ENCODE measurements at regions not wholly inside any gene's neighbourhood (a gene's known extent, or its start where the extent isn't known, plus 50 kb on each side); places are given as distances from the start of the nearest gene placed in this dataset.

GRCh38 chr4:180721356-180721755 lies 1521.8 kb upstream of the TENM3 start:
- DNase-seq (ENCODE audit: low spot score), result no peak

GRCh38 chr4:180726611-180727010 lies 1516.6 kb upstream of the TENM3 start:
- no peak for DNase-seq (ENCODE audit: low spot score)

GRCh38 chr4:180727478-180727877 lies 1515.7 kb upstream of the TENM3 start:
- DNase-seq (ENCODE audit: low spot score), result no peak

- no peak for DNase-seq (ENCODE audit: low spot score)
These were observed 1508.3 kb upstream of the TENM3 start for GRCh38 chr4:180734753-180735432.

GRCh38 chr4:180741703-180742102 lies 1501.5 kb upstream of the TENM3 start:
- no peak for DNase-seq (ENCODE audit: low spot score)

GRCh38 chr4:180745019-180745418 lies 1498.2 kb upstream of the TENM3 start:
- no peak for DNase-seq (ENCODE audit: low spot score)

- no peak for DNase-seq (ENCODE audit: low spot score)
These were observed 1492.2 kb upstream of the TENM3 start for GRCh38 chr4:180751009-180751408.

- DNase-seq (ENCODE audit: low spot score), result no peak
These were observed 1485.3 kb upstream of the TENM3 start for GRCh38 chr4:180757927-180758326.

GRCh38 chr4:180766045-180766444 lies 1477.2 kb upstream of the TENM3 start:
- no peak for DNase-seq (ENCODE audit: low spot score)

GRCh38 chr4:180766944-180767729 lies 1476.1 kb upstream of the TENM3 start:
- DNase-seq (ENCODE audit: low spot score), result no peak

- DNase-seq (ENCODE audit: low spot score), result no peak
These were observed 1474.6 kb upstream of the TENM3 start for GRCh38 chr4:180768610-180769009.

GRCh38 chr4:180769791-180770190 lies 1473.4 kb upstream of the TENM3 start:
- no peak for DNase-seq (ENCODE audit: low spot score)

- no peak for DNase-seq (ENCODE audit: low spot score)
These were observed 1472.9 kb upstream of the TENM3 start for GRCh38 chr4:180770265-180770664.

- DNase-seq (ENCODE audit: low spot score), result no peak
These were observed 1458.3 kb upstream of the TENM3 start for GRCh38 chr4:180784940-180785339.

GRCh38 chr4:180788729-180789128 lies 1454.5 kb upstream of the TENM3 start:
- no peak for DNase-seq (ENCODE audit: low spot score)

- no peak for DNase-seq (ENCODE audit: low spot score)
These were observed 1453.3 kb upstream of the TENM3 start for GRCh38 chr4:180789929-180790328.

GRCh38 chr4:180790471-180790870 lies 1452.7 kb upstream of the TENM3 start:
- DNase-seq (ENCODE audit: low spot score), result no peak

GRCh38 chr4:180792541-180792940 lies 1450.7 kb upstream of the TENM3 start:
- no peak for DNase-seq (ENCODE audit: low spot score)

GRCh38 chr4:180794333-180794732 lies 1448.9 kb upstream of the TENM3 start:
- DNase-seq (ENCODE audit: low spot score), result no peak

- DNase-seq (ENCODE audit: low spot score), result no peak
These were observed 1445.1 kb upstream of the TENM3 start for GRCh38 chr4:180798036-180798577.

- no peak for DNase-seq (ENCODE audit: low spot score)
These were observed 1443.4 kb upstream of the TENM3 start for GRCh38 chr4:180799798-180800197.

GRCh38 chr4:180805101-180805500 lies 1438.1 kb upstream of the TENM3 start:
- DNase-seq (ENCODE audit: low spot score), result no peak

GRCh38 chr4:180808862-180809261 lies 1434.3 kb upstream of the TENM3 start:
- no peak for DNase-seq (ENCODE audit: low spot score)
